GM12873 (cell line): ENCODE measurements at regions not wholly inside any gene's neighbourhood (a gene's known extent, or its start where the extent isn't known, plus 50 kb on each side); places are given as distances from the start of the nearest gene placed in this dataset.

Source experiments
- CTCF ChIP-seq: IDR thresholded peaks from 2 replicates; pipeline ENCODE4 v1.5.1; 2012; ENCODE audit warnings: low read depth, mild to moderate bottlenecking, moderate library complexity, low read length, control low read depth; ENCODE audit not compliant: insufficient read depth; ENCODE audit errors: missing control alignments

- no peak for TF ChIP-seq CTCF
These were observed 94.7 kb upstream of the INTU start for GRCh38 chr4:127538016-127538415.

- TF ChIP-seq CTCF = no peak
These were observed 92.2 kb upstream of the INTU start for GRCh38 chr4:127540497-127541025.

GRCh38 chr4:127545271-127545670 is 87.5 kb upstream of the INTU start:
- TF ChIP-seq CTCF = no peak

GRCh38 chr4:127548990-127549925 is 83.5 kb upstream of the INTU start:
- TF ChIP-seq CTCF = no peak

- TF ChIP-seq CTCF = no peak
These were observed 77.7 kb upstream of the INTU start for GRCh38 chr4:127555106-127555505.

- TF ChIP-seq CTCF = no peak
These were observed 74.7 kb upstream of the INTU start for GRCh38 chr4:127558088-127558487.

- TF ChIP-seq CTCF = no peak
These were observed 74.0 kb upstream of the INTU start for GRCh38 chr4:127558489-127559407.
